GM20000 (cell line): ENCODE measurements at regions not wholly inside any gene's neighbourhood (a gene's known extent, or its start where the extent isn't known, plus 50 kb on each side); places are given as distances from the start of the nearest gene placed in this dataset.

Experiments used
- DNase-seq: peaks from one replicate; pipeline ENCODE4 v3.0.0; 2012; ENCODE audit warnings: low spot score
- TF ChIP-seq, protein P1 (sequence below): IDR thresholded peaks from 2 replicates; pipeline ENCODE4 v1.5.1; 2012; ENCODE audit warnings: mild to moderate bottlenecking, control low read depth; ENCODE audit errors: extremely low read depth, missing control alignments

DNA sequence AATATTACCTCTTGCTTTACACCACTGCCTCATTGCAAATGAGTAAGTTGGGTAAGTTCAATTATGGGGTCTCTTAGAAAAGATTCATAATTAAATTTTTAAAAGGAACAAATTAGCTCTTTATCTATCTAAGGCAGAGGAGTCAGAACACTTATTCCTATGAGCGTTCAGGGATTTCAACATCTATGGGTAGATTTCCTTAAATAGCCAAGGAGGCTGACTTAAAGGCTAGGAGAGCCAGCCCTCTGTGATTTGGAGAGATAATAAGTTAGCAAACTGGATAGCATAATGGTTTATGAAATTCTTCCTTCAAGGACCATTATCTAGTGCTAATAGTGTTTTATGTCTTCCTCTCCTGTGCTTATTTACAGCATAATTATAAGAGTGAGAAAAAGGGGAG lies 387.7 kb downstream of the STK39 start:
- DNase-seq = no peak
- TF ChIP-seq, protein P1, sequence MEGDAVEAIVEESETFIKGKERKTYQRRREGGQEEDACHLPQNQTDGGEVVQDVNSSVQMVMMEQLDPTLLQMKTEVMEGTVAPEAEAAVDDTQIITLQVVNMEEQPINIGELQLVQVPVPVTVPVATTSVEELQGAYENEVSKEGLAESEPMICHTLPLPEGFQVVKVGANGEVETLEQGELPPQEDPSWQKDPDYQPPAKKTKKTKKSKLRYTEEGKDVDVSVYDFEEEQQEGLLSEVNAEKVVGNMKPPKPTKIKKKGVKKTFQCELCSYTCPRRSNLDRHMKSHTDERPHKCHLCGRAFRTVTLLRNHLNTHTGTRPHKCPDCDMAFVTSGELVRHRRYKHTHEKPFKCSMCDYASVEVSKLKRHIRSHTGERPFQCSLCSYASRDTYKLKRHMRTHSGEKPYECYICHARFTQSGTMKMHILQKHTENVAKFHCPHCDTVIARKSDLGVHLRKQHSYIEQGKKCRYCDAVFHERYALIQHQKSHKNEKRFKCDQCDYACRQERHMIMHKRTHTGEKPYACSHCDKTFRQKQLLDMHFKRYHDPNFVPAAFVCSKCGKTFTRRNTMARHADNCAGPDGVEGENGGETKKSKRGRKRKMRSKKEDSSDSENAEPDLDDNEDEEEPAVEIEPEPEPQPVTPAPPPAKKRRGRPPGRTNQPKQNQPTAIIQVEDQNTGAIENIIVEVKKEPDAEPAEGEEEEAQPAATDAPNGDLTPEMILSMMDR = no peak

DNA sequence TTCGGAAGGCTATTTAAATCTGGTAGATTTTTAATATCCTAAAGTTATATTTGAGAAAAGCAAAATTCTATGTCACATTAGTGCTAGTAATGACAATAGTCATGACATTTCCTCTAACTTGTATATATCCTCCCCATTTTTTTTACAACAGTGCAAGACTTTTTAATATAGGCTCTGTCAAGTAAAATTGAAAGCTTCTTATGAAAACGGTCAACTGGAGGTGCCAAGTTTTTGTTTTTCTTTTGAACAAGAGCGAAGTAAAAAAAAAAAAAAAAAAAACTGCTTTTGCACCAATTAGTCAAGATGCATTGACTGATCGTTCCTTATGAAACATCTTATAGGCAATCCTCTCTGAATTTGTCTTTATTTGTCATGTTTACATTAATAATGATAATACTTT lies 389.3 kb downstream of the STK39 start:
- TF ChIP-seq, protein P1 = no peak
- DNase-seq = no peak

DNA sequence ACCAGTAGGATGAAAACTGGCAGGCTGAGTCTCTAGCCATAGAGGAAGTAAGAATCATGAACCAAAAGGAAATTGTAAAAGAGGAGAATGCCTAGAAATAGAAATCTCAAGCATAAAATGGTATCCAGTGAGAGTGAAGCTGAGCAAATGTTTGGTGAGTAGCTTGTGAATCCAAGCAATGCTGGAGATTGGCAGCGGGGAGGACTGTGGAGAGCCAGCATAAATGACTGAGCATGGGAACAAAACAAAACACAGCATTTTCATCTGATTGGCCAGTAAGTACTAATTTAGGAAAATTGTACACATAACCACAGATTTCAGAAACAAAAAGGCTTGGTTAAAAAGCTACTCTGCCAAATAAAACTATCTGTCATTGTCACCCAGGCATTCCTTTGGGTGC lies 390.0 kb downstream of the STK39 start:
- TF ChIP-seq, protein P1 = no peak
- DNase-seq = no peak

DNA sequence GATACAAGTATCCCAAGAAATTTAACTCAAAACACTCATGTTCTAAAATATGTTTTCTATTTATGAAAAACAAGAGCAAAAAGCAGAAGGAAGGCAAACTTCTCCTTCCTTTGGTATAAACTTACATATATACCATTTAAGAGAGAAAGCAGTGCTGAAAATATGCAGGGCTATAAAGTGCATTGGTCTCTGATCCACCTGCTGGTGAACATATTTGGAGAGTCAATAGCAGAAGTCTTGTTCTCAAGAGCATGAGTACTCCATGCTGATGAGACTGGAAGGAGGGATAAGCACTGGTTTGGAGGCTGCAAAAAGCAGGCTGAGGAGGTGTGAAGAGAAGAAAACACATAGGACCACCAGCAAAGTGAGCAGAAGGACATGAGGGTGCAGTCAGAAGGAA lies 391.2 kb downstream of the STK39 start:
- TF ChIP-seq, protein P1 = no peak
- no peak for DNase-seq

DNA sequence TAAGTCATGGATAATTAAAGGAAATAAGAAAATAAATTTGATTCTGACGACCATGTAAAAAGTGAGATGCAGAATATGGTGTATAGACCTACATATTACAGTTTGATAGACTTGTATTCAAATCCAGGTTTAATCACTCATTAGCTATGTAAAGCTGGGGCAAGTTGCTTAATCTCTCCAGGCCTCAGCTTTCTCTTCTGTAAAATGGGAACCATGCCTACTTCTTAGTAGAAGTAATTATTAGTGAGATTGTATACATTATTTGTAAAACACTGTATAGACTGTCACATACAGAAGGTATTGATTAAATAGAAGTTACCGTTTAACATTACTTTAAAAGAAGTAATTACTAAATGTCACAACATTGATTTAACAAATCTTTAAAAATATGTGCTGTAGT lies 392.2 kb downstream of the STK39 start:
- TF ChIP-seq, protein P1 = no peak
- no peak for DNase-seq

DNA sequence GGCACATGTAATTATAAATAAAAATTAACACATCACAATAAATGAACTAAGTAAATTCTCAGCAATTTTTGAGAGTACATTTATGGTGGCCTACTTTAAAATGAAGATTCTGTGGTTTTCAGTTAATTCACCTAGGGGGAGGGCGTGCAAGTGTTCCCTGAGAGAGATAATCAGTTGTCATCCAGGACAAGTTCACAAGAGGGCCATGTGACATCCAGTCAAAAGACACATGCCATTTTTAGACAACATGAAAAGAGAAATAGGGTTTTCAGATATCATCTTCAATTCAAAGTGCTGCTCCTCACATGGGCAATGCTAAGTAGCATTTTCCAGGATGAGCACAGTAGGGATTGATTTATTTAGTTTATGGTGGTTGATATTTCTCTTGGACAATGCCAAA lies 393.7 kb downstream of the STK39 start:
- no peak for DNase-seq
- TF ChIP-seq, protein P1 = no peak

DNA sequence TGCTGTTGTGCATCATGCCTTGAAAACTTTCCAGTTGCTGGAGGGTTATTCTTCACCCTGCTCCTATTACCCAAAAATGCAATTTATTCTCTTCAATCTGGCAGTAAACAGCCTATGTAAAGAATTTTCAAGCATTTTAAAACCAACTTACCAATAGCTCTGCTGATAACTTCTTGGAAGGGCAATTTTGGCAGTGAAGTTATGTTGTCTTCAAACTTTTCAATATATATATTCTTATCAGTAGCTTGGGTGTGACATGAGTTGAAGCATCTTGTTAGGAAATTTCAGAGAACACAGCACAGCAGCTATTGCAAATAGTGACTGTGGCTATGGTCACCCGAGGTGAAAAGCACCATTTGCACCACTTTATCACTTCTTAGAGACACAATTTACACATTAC lies 395.5 kb downstream of the STK39 start:
- DNase-seq = no peak
- TF ChIP-seq, protein P1 = no peak
